ENCODE measurements at regions not wholly inside any gene's neighbourhood (a gene's known extent, or its start where the extent isn't known, plus 50 kb on each side); places are given as distances from the start of the nearest gene placed in this dataset.

DNA sequence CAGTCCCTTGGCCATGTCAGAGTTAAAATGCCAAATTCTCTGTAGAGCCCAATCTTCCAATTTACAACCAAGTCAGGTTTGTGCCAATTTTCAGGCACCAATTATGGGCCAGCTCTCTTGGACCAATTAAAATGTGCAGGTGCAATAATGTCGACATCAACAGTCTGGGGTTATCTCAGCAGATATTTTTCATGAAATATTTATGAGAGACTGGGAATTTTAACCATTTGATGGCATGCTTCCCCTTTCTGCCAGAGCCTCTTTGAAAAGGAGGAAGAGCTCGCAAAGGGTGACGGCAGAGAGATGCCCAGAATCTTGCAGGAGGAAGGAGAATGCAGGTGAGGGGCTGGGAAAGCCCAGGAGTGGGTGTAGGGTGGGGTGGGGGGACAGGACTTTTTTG, 100.8 kb upstream of the SYT13 start:
- DNase-seq (ENCODE audit: low spot score, unreplicated experiment): no peak
- Mint-ChIP-seq H3K4me1 (ENCODE audit: low read depth) (peaks cover 20% of the 10 kb centered on the region), H3K27me3 (peaks cover 22% of the 10 kb centered on the region), H3K36me3 (ENCODE audit: insufficient read depth) (no peaks in the 10 kb centered on the region), H3K27ac (no peak overlapping the region), H3K4me3 (ENCODE audit: low read depth) (no peak overlapping the region), H3K9me3 (ENCODE audit: low read depth) (no peaks in the 10 kb centered on the region)
- TF ChIP-seq CTCF (IDR thresholded peaks at IDR 0.05; ENCODE audit: unreplicated experiment): no peak

DNA sequence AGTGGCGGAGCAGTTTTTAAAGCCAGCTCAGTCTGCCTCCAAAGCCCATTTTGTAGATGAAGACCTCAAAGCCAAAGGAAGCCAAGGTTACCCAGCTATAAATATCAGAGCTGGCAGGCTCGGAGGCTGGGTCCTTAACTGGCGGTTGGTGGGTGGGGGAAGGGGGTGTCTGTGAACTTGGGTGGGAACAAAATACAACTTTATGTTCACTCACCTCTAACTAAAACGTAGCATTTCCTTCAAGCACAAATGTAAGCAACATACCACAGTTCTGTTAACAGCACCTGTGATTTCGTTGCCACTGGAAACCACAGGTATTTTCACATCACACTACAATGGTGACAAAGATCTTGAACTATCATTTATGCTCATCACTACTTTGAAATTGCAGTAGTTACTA, 99.7 kb upstream of the SYT13 start:
- no peak for DNase-seq (ENCODE audit: low spot score, unreplicated experiment)
- Mint-ChIP-seq H3K36me3 (ENCODE audit: insufficient read depth) (no peaks in the 10 kb centered on the region), H3K4me3 (ENCODE audit: low read depth) (no peak overlapping the region), H3K27ac (no peak overlapping the region), H3K27me3 (peaks cover 22% of the 10 kb centered on the region), H3K4me1 (ENCODE audit: low read depth) (peaks cover 9% of the 10 kb centered on the region), H3K9me3 (ENCODE audit: low read depth) (no peaks in the 10 kb centered on the region)
- TF ChIP-seq CTCF (IDR thresholded peaks at IDR 0.05; ENCODE audit: unreplicated experiment): no peak

GRCh38 chr11:45385423-45385822, 99.3 kb upstream of the SYT13 start:
- Mint-ChIP-seq H3K4me3 (ENCODE audit: low read depth) (no peak overlapping the region), H3K9me3 (ENCODE audit: low read depth) (no peaks in the 10 kb centered on the region), H3K36me3 (ENCODE audit: insufficient read depth) (no peaks in the 10 kb centered on the region), H3K27ac (no peak overlapping the region), H3K4me1 (ENCODE audit: low read depth) (peaks cover 4% of the 10 kb centered on the region), H3K27me3 (peaks cover 21% of the 10 kb centered on the region)
- DNase-seq (ENCODE audit: low spot score, unreplicated experiment): no peak
- no peak for TF ChIP-seq CTCF (IDR thresholded peaks at IDR 0.05; ENCODE audit: unreplicated experiment)

DNA sequence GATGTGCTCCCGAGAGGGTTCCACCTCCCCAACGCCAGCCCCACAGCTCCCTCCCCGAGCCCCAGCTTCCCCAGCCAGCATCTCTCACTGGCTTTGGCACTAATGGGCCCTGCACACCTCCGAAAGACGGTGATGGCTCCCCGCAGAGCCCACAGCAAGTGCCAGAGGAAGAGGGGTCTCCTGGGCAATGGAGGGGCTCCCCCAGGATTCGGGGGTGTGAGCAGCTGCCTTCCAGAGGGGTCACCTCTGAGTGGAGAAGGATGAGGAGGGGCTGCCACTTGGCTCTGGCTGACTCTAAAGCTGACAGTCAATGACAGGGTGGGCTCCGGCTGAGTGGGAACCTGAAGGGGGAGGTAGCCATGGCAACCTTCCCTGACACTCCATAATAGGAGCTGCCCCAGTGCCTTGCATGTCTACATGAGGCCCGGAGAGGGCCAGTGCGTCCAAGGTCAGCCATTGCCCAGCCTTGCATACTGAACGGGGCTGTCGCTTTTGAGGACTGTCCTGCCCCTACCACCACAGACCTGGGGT, 98.6 kb upstream of the SYT13 start:
- TF ChIP-seq CTCF (IDR thresholded peaks at IDR 0.05; ENCODE audit: unreplicated experiment): no peak
- Mint-ChIP-seq H3K4me1 (ENCODE audit: low read depth) (peaks cover 1% of the 10 kb centered on the region), H3K27ac (no peak overlapping the region), H3K36me3 (ENCODE audit: insufficient read depth) (no peaks in the 10 kb centered on the region), H3K4me3 (ENCODE audit: low read depth) (no peak overlapping the region), H3K27me3 (peaks cover 16% of the 10 kb centered on the region), H3K9me3 (ENCODE audit: low read depth) (no peaks in the 10 kb centered on the region)
- DNase-seq (ENCODE audit: low spot score, unreplicated experiment): no peak

GRCh38 chr11:45384016-45384415, 97.9 kb upstream of the SYT13 start:
- Mint-ChIP-seq H3K36me3 (ENCODE audit: insufficient read depth) (no peaks in the 10 kb centered on the region), H3K4me1 (ENCODE audit: low read depth) (peaks cover 1% of the 10 kb centered on the region), H3K4me3 (ENCODE audit: low read depth) (no peak overlapping the region), H3K27ac (no peak overlapping the region), H3K9me3 (ENCODE audit: low read depth) (no peaks in the 10 kb centered on the region), H3K27me3 (peaks cover 11% of the 10 kb centered on the region)
- DNase-seq (ENCODE audit: low spot score, unreplicated experiment): no peak
- TF ChIP-seq CTCF (IDR thresholded peaks at IDR 0.05; ENCODE audit: unreplicated experiment): no peak
